Activated CD4-positive, alpha-beta T cell treated with anti-CD3 and anti-CD28 coated beads for 48 hours (primary cell): ENCODE measurements at regions not wholly inside any gene's neighbourhood (a gene's known extent, or its start where the extent isn't known, plus 50 kb on each side); places are given as distances from the start of the nearest gene placed in this dataset.

ENCODE experiments used
- DNase-seq: peaks from one replicate; pipeline ENCODE4 v3.0.0-alpha.2; 2020

DNA sequence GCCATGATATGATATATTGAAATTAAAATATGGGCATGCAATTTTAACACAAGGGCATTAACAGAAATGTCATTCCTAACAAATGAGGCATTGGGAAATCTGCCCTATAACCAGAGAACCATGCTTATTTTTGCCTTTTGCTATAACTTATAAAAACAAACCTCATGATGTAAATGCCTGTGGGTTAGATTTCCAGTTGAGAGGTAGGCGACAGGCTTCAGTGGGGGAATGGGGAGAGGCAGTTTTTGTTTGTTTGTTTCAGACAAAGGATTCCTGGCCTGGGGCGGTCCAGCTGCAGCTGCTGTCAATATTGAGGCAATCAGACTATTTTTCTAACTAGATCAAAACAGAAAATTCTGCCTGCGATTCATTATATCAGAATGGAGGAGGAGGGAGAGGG is 490.4 kb upstream of the CFAP20DC start:
- no peak for DNase-seq

DNA sequence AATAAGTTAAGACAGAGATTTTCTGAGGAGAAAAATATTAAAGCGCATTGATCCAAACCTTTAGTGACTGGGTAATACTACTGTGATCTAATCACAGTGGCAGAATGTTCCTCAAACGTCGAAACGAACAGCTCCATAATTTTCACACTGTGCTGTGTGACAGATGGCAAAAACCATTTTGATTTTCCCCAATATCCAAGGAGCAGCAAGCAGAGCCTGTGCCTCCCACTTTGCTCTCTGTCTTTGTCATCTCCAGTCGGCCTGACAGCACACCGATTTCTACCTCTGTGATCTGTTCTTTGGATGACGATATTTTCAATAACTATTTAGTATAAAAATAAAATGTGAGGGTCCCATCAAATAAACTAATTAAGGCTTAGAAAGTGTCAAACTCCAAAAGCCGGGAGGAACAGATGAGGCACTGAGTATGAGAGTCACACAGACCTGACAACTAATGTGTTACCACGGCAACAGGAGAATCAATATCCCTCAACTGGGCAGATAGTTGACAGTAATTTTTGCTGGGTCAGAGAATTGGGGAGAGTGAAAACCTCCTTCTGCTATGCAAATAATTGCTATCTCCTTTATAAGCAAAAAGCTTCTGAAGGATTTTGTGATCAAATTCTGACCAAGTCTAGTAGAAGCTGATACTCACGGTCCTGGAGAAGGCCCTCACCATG is 489.1 kb upstream of the CFAP20DC start:
- DNase-seq, result no peak

DNA sequence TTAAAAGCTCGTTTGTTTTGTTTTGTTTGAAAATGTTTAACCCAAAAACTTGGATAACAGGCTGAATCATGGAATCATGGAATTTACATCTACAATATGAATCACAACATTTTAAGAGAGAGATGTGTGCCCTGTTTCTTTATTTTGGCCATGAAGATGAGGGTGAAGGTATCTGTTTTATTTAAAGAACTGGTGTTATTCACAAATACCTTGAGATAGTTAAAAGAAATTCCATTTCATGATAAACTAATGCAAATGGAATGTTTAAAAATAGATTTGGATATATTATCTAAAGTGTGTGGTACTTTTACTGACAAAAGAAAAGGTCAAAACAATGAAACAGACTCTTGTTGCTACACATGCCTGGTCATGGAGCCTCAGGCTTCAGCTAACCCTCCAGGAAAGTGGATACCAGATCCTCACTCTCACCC is 486.0 kb upstream of the CFAP20DC start:
- DNase-seq, result no peak

DNA sequence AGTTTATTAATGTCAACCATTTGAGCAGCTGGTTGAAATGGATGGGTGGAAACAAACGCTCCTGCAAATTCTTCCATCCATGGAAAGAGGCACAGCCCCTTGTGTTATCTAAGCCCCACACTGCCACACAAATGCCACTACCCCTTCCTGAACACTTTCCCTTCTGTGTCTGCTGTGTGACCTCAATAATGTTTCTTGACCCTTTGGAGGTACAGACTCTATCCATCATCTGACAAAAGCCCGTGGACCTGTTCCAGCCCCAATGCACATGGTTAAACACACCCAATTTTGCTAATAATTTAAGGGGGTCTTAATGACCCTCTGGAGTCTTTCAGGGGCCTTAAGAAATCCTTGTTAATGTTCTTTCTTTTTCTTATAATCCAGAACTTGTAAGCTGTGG is 482.2 kb upstream of the CFAP20DC start:
- DNase-seq, result no peak

DNA sequence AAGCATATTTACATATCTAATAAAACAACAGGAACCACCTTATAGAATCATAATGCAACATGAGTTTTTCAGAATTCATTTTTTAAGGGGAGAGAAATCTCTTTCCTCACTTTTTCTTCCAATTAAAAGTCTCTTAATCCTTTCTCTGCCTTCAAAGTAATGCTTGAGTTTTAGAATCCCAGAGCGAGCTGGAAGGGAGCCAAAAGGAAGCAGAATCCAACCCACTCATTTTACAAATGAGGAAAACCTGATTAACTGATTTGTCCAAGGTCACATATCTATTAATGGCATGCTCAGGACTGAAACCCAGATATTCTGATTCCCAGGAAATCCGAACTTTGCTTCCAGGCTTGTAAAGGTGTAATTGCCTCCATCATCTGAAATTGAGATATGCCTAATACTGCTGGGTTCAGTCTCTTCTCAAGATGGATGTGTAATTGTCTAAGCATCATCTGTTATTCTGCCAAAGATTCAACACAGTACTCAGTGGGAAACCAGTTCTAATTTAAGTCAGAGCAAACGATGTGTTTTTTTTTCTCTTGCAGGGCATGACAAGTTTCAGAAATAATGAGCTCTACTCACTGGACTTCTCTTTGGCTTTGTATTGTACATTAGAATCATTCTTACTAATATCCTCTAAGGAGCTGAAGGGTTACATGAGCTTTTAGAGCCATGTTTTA is 481.4 kb upstream of the CFAP20DC start:
- no peak for DNase-seq

DNA sequence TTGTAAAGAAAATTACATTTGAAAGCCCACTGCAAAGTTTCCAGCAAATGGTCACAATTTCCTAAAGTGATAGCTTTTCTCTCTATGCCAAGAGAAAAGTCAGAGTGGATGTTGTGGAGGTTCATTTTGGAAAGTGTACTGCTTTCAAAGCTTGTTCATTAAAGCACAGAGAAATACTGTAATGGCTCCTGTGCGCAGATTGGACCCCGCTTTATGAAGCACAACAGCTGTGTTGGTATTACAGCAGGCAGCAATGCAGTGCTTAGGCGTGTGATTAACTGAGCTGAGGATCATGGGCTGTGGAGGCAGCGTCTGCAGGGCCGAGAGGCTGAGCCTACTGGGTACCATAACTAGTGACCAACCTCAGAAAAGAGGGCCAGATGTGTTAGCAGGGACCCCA is 478.4 kb upstream of the CFAP20DC start:
- DNase-seq, result no peak

DNA sequence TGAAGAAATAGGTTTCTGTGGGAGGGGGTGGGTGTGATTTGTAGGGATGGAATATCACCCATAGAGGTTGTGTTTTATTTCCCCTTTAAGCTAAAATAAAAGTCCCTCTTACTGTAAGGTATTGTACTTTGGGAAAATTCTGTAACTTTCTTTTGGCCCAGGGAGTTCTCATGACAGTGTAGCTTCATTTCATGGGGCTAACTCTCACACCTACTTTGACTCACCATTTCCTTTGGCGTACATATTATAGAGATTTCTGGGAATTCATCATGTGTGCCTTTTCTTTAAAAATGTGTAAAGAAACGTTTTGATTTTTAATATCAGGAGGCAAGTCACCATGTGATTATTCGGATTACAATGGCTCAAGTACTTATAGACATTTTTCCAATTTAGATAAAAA is 477.7 kb upstream of the CFAP20DC start:
- no peak for DNase-seq

DNA sequence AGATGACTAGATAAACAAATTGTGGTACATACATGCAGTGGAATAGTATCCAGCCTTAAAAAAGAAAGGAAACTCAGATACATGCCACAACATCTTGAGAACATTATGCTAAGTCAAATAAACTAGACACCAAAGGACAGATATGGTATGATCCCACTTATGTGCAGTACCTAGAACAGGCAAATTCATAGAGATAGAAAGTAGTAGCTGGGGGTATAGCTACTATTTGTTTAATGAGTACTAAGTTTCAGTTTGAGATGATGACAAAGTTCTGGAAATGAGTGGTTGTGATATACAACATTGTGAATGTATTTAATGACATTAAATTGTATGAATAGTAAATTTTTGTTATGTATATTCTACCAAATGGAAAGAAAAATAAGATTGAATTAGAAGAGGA is 477.2 kb upstream of the CFAP20DC start:
- no peak for DNase-seq

DNA sequence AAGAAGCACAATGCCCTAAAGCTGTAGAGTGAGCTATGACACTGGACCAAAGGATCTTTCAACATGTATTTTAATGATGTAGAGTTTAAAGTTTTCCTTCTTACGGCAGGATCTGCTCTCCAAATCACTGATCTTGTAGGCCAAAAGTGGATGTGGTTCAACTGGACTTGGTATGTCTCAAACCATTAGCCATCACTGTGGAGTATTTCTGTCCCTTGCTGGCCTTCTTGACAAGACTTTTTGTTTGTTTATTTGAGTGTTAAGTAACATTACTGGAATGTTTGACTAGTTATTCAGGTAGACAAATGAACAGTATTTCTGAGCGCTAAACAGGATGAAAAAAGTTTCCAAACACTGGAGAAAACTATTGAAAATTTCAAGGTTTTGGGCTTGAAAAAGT is 472.7 kb upstream of the CFAP20DC start:
- no peak for DNase-seq

DNA sequence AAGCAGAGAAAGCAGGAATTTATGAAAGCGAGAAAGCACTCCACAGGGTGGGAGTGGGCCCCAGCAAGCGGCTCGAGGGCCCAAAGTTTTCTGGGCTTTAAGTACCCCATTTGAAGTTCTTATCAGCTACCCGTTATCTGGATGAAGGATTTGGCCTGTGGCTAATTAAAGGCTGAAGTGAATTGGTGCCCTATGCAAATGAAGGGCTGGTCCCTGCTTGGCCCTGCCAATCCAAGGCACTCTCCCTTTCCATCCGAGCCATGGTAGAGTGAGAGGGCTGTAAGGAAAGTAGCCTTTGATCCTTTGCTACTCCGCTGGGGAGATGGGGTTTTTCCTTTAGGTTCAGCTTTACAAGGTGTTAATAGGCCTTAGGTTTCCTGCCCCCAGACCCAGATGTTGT is 469.3 kb upstream of the CFAP20DC start:
- DNase-seq, result no peak

DNA sequence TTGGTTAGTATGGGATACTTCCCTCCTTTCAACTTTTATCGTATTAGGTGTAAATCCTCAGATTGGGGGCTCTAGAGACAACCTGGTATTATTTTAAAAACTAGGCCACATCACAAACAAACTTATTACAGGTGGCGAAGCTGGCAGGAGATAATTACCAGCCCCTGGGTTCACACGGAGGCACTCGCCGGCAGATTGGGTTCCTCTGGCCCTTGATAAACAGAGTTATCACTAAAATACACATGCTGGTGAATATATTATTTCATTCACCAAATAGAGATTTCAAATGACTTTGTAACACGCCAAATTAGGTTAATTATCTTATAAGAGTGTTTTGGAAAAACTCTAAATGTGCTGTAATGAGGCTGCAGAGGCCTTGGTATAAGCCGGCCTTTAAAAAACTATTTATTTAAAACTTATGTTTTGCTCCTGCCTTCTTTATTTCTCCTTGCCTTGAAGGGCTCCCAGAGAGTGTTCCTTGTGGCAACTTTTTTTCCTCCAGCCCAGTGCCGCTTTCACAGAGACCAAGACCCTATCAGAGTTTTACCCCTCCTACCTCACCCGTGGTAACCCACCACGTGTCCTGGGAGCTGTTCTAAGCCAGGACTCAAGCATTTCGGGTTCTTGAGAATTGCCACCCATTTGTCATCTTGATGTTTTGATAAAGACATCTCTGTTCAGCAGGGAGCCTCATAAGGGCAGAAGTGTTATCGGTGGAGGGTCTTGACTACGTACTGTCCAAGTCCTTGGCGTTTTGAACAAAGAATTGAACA is 468.6 kb upstream of the CFAP20DC start:
- DNase-seq, result no peak

DNA sequence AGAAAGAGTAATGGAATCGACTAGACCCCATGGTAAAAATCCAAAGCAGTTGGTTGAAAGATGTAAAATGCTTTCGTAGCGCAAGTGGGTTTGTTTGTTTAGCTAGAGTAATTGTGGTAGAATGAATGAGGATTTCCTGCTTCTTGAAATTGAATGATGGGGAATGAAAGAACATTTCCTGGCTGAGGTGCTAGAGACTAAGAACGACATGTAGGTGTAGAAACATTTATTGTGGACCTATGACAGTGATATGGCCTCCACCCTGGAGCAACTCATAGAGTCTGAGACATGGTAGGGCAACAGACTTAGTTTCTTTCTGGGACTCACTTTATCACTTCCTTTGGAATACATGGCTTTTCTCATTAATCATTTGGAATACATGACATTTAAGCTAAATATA is 467.6 kb upstream of the CFAP20DC start:
- DNase-seq, result no peak

DNA sequence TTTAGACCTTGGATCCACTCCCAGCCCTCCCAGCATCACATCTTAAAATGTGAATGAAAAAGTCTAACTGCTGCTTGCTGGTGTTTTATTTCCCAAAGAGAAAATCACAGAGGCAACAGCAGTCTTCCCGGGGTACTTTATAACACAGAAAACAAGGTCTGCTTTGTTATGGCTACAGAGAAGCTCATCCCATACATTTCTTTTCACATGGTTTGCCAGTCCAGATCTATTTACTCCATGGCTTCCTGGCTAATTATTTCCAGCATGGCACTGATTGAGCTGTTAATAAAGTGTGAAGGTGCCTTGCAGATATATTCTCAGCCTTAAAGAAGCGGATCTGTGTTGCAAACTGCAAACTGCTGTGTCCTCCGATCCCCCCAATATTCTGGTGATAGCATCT is 466.1 kb upstream of the CFAP20DC start:
- no peak for DNase-seq

DNA sequence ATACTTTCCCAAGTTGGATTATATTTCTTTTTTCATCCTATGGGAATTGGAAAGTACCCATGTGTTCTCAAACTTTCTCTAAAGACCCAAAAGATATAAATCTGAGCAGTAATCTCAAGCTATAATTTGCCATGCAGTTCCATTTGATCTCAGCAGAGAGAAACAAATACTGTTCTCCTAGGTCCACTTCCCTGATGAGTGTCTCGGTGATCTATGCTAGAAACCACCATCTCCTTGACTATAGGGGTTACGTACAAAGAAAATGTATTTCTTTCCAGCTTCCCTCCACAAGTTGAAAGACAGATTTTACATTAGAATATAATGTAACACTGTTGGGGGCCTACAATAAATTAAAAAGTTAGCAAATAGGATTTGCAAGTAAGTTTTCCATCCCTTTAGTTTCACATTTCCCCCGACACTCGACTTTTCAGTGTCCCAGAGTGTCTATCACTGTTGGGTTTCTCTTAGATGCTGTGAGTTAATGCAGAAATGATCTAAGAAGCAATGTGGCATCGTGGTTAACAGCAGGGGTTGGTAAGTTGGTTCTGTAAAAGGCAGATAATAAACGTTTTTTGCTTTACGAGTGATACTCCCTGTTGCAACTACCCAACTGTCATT is 465.1 kb upstream of the CFAP20DC start:
- DNase-seq, result no peak

DNA sequence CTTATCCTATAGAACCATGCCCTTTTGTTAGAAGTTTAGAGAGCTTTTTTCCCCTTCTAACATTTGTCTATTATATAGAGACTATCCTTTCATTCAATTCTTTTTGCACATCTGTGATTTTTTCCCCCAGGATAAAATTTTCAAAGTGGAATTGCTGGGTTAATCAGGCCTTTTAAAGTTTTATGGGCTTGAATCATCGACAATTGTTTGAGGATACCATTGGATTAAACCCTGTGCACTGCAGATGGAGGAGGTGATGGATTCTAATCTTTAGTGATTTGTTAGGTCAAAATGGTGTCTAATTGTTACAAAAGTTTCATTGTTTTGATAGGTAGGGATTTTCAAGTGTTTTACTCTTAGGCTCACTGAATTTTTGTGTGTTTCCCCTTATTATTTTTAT is 463.7 kb upstream of the CFAP20DC start:
- no peak for DNase-seq

DNA sequence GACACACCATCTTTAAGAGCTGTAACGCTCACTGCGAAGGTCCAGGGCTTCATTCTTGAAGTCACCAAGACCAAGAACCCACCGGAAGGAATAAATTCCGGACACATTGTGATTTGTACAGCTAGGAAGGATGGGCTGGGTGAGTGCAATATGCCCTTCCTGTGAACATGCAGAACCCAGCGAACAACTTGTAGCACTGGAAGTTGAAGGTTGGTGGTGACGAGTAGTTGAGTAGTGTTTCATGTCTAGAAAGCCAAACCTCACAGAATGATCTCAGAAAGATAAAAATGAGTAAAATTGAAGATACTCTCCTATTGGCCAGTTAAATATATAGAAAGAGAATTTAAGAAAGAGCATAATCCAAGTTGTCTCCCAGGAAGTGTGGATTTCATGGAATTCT is 462.2 kb upstream of the CFAP20DC start:
- no peak for DNase-seq

DNA sequence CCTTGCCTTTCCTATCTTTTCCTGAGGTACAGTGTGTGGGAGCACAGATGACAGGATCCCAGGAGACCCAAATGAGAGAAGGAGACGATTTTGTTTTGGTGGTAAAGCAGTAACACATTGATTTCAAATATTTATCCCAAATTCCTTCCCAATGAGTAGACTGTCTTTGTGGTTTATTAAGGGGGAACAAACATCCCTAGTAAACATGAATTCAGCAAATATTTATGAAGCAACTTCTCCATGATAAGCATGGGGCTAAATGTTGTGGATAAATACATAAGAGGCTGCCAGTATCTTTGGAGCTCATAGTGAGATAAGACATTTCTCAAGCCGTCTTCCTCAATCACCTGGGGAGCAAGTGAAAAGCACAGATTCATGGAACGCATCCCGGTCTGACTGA is 460.8 kb upstream of the CFAP20DC start:
- no peak for DNase-seq

DNA sequence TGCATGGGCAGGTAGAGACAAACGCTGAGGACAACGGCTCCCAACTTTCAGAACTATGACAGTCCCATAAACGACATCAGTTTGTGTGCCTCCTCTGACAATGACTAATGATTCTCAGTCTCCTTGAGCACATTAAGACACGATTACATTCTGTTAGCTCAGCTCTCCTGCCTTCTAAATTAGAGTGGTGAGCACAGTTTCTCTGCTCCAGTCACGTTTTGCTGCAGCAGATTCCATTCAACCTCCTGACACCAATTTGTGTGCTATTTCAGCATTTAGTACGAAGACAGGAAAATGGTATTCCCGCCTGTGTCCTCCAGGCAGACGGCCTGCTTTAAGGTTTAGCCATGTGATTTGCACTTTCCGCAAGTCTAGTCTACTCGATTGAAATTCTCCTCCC is 458.4 kb upstream of the CFAP20DC start:
- DNase-seq, result no peak

DNA sequence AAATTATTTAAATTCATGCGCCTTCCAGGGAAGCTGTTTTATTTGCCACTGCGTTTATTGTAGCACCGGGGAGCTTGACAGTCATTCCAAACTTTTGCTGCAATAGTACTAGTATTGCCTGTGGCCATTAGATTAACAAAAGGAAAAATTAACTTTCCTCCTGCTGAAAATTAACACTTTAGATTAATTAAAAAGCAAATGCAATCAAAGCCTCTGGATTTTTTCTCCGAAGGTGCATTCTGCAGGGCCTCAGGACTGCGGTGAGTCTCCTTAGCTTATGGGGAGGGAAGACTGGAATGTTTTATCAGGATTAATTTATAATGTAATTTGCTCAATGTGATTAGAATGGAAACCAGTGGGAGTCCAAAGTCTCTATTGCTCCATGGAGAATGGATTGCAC is 456.4 kb upstream of the CFAP20DC start:
- DNase-seq, result no peak

DNA sequence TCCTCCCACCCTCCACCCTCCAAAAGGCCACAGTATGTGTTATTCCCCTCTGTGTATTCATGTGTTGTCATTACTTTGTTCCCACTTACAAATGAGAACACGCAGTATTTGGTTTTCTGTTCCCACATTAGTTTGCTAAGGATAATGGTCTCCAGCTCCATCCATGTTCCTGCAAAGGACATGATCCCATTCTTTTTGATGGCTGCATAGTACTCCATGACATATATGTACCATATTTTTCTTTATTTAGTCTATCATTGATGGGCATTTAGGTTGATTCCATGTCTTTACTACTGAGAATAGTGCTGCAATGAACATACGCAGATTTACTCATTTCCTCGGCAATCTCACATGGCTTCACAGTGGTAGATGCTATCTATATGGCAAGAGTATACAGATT is 453.6 kb upstream of the CFAP20DC start:
- DNase-seq, result no peak

DNA sequence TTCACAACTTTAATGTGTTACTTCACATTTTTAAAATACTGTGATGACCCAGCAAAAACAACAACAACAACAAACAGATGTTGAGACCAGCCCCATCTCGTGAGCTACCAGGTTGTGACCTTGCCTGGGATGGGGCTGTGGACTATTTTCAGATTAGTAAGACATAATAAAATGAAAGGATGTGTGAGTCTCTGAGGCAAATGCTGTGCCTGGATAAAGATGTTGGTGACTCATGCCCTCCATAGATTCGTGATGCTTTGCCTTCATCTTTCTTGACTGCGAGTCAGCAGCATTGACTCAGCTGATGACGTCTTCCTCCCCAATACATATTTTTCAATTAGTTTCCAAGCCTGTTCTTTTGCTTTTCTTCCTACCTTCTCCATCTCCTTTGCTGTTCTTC is 453.0 kb upstream of the CFAP20DC start:
- DNase-seq, result peak; percentile 61

DNA sequence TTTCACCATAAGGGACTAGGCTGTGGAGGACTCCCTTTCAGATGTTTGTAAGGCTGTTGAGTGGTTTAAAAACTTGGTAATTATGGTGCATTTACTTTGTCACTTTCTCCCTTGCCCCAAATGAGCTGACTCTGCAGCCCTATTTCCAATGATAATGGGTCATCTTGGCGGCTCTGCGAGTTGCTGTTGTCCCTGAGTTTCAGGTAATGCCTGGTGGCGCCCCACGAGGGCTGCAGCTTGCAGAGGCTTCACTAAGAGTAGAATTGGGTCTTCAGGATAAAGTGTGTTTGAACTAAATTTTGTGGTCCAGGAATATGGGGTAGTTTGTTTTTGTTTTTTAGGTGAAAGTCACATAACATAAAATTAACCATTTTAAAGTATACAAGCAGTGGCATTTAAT is 450.1 kb upstream of the CFAP20DC start:
- DNase-seq, result no peak

DNA sequence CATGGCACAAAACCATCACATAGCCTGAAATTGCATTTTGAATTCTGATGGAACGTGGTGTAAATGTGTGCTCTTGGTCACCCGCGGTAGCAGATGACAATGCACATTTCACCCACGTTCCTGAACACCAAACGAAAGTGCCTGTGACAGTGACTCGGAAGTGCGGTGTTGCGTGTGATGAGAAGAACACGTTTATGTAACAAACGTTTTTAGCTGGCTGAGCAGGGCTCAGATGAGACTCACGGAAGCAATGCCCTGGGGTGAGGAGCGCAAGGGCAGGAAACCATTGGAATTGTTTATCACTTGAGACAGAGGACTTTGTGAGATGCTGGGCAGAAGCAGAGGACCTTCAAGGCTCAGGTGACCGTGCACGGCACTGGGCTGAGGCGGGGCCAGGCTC is 449.2 kb upstream of the CFAP20DC start:
- DNase-seq, result no peak

DNA sequence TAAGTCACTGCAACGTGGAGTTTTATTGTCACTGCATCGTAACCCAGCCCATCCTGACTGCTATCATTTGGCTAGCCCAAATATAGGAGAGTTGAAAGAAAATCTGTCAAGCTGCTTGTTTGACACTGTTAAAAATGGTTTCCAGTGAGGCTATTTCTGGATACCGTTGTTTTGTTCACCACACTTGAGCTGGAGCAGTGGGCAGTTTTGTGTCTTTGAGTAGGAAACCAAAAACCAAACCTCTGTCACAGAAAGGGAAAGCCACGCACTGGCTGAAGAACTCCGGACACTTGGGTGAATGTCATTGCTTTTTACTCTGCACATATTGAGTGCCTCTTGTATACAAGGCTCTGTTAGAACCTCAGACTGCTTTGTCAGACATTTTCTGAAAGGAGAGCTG is 446.4 kb upstream of the CFAP20DC start:
- no peak for DNase-seq
